ENCODE measurements at regions not wholly inside any gene's neighbourhood (a gene's known extent, or its start where the extent isn't known, plus 50 kb on each side); places are given as distances from the start of the nearest gene placed in this dataset.
"Not testable (repeated sequence)": the region's sequence is repeated elsewhere in the genome, so short reads cannot be mapped to it uniquely, and the experiment has no call there.

DNA sequence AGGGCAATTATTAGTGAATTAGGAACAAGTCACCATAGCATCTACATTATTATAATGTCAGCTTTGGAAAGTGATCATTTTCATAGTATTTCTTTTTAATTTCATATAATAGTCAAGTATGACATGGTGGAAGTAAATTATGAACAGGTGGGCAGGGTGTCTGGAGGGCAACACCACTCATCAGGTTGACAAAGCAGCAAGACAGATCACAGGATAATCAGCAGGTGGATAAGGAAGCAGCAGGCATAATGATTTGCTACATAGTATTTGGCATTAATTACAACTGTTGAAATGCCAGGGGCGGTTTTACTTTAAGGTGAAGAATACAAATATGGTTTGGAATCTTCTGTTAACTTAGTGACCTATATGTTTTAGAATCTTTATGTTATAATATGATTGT is 1342.2 kb downstream of the PLA2G4A start:
- H3K27me3 ChIP-seq (ENCODE audit: insufficient read depth, poor library complexity, severe bottlenecking) = no peaks in the 10 kb centered on the region
- ATAC-seq (ENCODE audit: low read depth) = no peak
- no peak overlapping the region for H3K4me3 ChIP-seq (ENCODE audit: severe bottlenecking)
- TF ChIP-seq, protein P1, sequence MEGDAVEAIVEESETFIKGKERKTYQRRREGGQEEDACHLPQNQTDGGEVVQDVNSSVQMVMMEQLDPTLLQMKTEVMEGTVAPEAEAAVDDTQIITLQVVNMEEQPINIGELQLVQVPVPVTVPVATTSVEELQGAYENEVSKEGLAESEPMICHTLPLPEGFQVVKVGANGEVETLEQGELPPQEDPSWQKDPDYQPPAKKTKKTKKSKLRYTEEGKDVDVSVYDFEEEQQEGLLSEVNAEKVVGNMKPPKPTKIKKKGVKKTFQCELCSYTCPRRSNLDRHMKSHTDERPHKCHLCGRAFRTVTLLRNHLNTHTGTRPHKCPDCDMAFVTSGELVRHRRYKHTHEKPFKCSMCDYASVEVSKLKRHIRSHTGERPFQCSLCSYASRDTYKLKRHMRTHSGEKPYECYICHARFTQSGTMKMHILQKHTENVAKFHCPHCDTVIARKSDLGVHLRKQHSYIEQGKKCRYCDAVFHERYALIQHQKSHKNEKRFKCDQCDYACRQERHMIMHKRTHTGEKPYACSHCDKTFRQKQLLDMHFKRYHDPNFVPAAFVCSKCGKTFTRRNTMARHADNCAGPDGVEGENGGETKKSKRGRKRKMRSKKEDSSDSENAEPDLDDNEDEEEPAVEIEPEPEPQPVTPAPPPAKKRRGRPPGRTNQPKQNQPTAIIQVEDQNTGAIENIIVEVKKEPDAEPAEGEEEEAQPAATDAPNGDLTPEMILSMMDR (IDR thresholded peaks at IDR 0.05; ENCODE audit: poor library complexity, severe bottlenecking) = no peak
- no peaks in the 10 kb centered on the region for H3K4me1 ChIP-seq (ENCODE audit: insufficient read depth, poor library complexity, severe bottlenecking)
- no peak for DNase-seq (ENCODE audit: low spot score)
- H3K36me3 ChIP-seq (ENCODE audit: low read depth) = no peaks in the 10 kb centered on the region
- no peaks in the 10 kb centered on the region for H3K9me3 ChIP-seq (ENCODE audit: severe bottlenecking)
- no peak overlapping the region for H3K27ac ChIP-seq (ENCODE audit: poor library complexity, severe bottlenecking)

DNA sequence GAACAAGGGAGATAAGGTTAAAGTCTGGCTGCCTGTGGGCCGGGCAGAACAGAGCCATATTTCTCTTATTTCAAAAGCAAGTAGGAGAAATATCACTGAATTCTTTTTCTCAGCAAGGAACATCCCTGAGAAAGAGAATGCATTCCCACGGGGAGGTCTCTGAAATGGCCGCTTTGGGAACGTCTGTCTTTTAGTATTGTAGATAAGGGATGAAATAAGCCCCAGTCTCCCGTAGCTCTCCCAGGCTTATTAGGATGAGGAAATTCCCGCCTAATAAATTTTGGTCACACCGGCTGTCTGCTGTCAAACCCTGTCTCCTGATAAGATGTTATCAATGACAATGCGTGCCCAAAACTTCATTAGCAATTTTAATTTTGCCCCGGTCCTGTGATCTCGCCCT is 1353.3 kb downstream of the PLA2G4A start:
- H3K27ac ChIP-seq (ENCODE audit: poor library complexity, severe bottlenecking); ATAC-seq (ENCODE audit: low read depth); H3K4me3 ChIP-seq (ENCODE audit: severe bottlenecking); H3K9me3 ChIP-seq (ENCODE audit: severe bottlenecking); DNase-seq (ENCODE audit: low spot score); H3K36me3 ChIP-seq (ENCODE audit: low read depth); H3K4me1 ChIP-seq (ENCODE audit: insufficient read depth, poor library complexity, severe bottlenecking); H3K27me3 ChIP-seq (ENCODE audit: insufficient read depth, poor library complexity, severe bottlenecking): not testable (repeated sequence)

DNA sequence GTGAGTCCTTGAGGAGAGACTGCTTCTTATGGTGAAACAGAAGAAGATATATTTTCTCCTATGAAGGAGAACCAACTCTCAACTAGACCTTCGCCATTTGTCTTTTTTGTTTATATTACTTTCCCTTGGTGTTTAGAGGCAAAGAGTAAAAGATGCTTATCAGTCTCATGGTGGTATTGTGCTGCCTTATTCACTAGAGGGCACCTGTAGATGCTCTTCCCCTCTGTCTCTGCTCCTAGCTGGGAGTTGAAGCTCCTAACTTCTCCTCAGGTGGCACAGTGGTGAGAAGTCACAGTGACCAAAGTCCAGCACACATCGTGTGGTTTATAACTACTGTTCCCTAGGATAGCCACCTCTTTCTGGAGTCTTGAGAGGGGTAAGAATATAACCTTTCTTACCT is 1359.6 kb downstream of the PLA2G4A start:
- Histone ChIP-seq H3K36me3 (ENCODE audit: low read depth) (no peaks in the 10 kb centered on the region), H3K27me3 (ENCODE audit: insufficient read depth, poor library complexity, severe bottlenecking) (no peaks in the 10 kb centered on the region), H3K27ac (ENCODE audit: poor library complexity, severe bottlenecking) (no peak overlapping the region), H3K4me1 (ENCODE audit: insufficient read depth, poor library complexity, severe bottlenecking) (no peaks in the 10 kb centered on the region), H3K9me3 (ENCODE audit: severe bottlenecking) (no peaks in the 10 kb centered on the region), H3K4me3 (ENCODE audit: severe bottlenecking) (no peak overlapping the region)
- DNase-seq (ENCODE audit: low spot score) (no peak), ATAC-seq (ENCODE audit: low read depth) (peak; percentile 29; the same call in 1 of the 3 replicates)
- TF ChIP-seq, protein P1 (IDR thresholded peaks at IDR 0.05; ENCODE audit: poor library complexity, severe bottlenecking) = peak; percentile 13

DNA sequence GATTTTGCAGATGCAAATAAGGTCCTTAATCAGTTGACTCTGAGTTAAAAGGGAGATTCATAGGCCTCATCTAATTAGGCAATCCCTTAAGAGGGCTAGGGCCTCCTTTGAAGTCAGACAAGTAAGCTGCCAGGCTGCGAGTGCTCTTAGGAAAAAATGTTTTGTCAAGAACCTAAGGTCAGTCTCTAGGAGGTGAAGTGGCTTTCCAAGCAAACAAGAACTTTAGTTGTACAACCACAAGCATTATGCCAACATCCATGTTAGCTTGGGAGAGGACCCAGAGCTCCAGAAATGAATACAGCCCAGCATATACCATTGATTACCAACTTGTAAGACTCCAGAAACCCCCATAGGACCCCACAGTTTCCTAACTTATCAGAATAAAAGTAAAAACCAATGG is 1366.2 kb downstream of the PLA2G4A start:
- DNase-seq (ENCODE audit: low spot score) = no peak
- no peaks in the 10 kb centered on the region for H3K9me3 ChIP-seq (ENCODE audit: severe bottlenecking)
- H3K27ac ChIP-seq (ENCODE audit: poor library complexity, severe bottlenecking) = no peak overlapping the region
- no peak overlapping the region for H3K4me3 ChIP-seq (ENCODE audit: severe bottlenecking)
- no peaks in the 10 kb centered on the region for H3K36me3 ChIP-seq (ENCODE audit: low read depth)
- ATAC-seq (ENCODE audit: low read depth) = no peak
- no peaks in the 10 kb centered on the region for H3K4me1 ChIP-seq (ENCODE audit: insufficient read depth, poor library complexity, severe bottlenecking)
- TF ChIP-seq, protein P1 (IDR thresholded peaks at IDR 0.05; ENCODE audit: poor library complexity, severe bottlenecking) = no peak
- H3K27me3 ChIP-seq (ENCODE audit: insufficient read depth, poor library complexity, severe bottlenecking) = no peaks in the 10 kb centered on the region

DNA sequence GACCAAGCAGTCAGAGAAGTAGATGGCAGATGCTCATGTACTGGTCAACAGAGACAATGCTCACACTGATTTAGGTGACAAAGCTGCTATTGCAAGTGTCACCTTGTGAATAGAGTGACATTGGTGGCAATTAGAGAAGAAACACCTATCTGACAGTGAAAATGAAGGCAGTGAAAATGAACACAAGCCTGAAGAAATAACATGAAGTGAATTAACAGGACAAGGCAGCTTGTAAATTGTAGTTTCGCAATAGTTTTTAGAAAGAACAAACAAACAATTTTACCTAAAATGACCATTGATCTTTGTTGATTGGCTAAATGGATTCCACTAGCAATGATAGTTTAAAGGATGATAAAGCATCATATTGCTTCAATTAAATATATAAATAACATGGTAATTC is 1389.5 kb downstream of the PLA2G4A start:
- TF ChIP-seq, protein P1 (IDR thresholded peaks at IDR 0.05; ENCODE audit: poor library complexity, severe bottlenecking) = no peak
- Histone ChIP-seq H3K4me3 (ENCODE audit: severe bottlenecking) (no peak overlapping the region), H3K27me3 (ENCODE audit: insufficient read depth, poor library complexity, severe bottlenecking) (no peaks in the 10 kb centered on the region), H3K36me3 (ENCODE audit: low read depth) (no peaks in the 10 kb centered on the region), H3K4me1 (ENCODE audit: insufficient read depth, poor library complexity, severe bottlenecking) (no peaks in the 10 kb centered on the region), H3K9me3 (ENCODE audit: severe bottlenecking) (no peaks in the 10 kb centered on the region), H3K27ac (ENCODE audit: poor library complexity, severe bottlenecking) (no peak overlapping the region)
- no peak for ATAC-seq (ENCODE audit: low read depth)
- DNase-seq (ENCODE audit: low spot score) = no peak
